Left renal cortex interstitium (tissue), 4 donors: ENCODE measurements at regions not wholly inside any gene's neighbourhood (a gene's known extent, or its start where the extent isn't known, plus 50 kb on each side); places are given as distances from the start of the nearest gene placed in this dataset.

ENCODE experiments used
- DNase-seq, 4 donors: peaks; one replicate each; pipeline ENCODE4 v3.0.0-alpha.2; 2013; ENCODE audit warnings: low read depth in 4 of 4, low spot score in 2 of 4, missing footprints in 1 of 4

- no peak for DNase-seq
Measured at GRCh38 chr5:15266841-15267240, 233.1 kb upstream of the FBXL7 start.

- no peak for DNase-seq
Measured at GRCh38 chr5:15266229-15266628, 233.8 kb upstream of the FBXL7 start.

GRCh38 chr5:15263942-15264341 is 236.0 kb upstream of the FBXL7 start:
- DNase-seq = no peak

- DNase-seq = no peak
Measured at GRCh38 chr5:15263406-15263805, 236.6 kb upstream of the FBXL7 start.

GRCh38 chr5:15261269-15261995 is 238.5 kb upstream of the FBXL7 start:
- DNase-seq = no peak

GRCh38 chr5:15260356-15261268 is 239.4 kb upstream of the FBXL7 start:
- peak in 1 of 4 donors; percentile 13 for DNase-seq

GRCh38 chr5:15256485-15256884 is 243.5 kb upstream of the FBXL7 start:
- DNase-seq = no peak

- DNase-seq = no peak
Measured at GRCh38 chr5:15255576-15255975, 244.4 kb upstream of the FBXL7 start.

GRCh38 chr5:15254607-15255006 is 245.4 kb upstream of the FBXL7 start:
- no peak for DNase-seq

- DNase-seq = no peak
Measured at GRCh38 chr5:15252331-15252730, 247.6 kb upstream of the FBXL7 start.

GRCh38 chr5:15249152-15249551 is 250.8 kb upstream of the FBXL7 start:
- DNase-seq = no peak

GRCh38 chr5:15248731-15249130 is 251.2 kb upstream of the FBXL7 start:
- no peak for DNase-seq

- no peak for DNase-seq
Measured at GRCh38 chr5:15245913-15246312, 254.1 kb upstream of the FBXL7 start.

- no peak for DNase-seq
Measured at GRCh38 chr5:15243301-15244020, 256.5 kb upstream of the FBXL7 start.

- no peak for DNase-seq
Measured at GRCh38 chr5:15241216-15241821, 258.7 kb upstream of the FBXL7 start.

GRCh38 chr5:15238006-15238405 is 262.0 kb upstream of the FBXL7 start:
- no peak for DNase-seq

- no peak for DNase-seq
Measured at GRCh38 chr5:15236911-15237508, 263.0 kb upstream of the FBXL7 start.

GRCh38 chr5:15234911-15235310 is 265.1 kb upstream of the FBXL7 start:
- no peak for DNase-seq

- DNase-seq = no peak
Measured at GRCh38 chr5:15234366-15234765, 265.6 kb upstream of the FBXL7 start.

- DNase-seq = no peak
Measured at GRCh38 chr5:15233566-15233965, 266.4 kb upstream of the FBXL7 start.
